Activated CD8-positive, alpha-beta memory T cell treated with anti-CD3 and anti-CD28 coated beads, Interleukin-2, amount 50 U/mL, for 48 hours (primary cell): ENCODE measurements at regions not wholly inside any gene's neighbourhood (a gene's known extent, or its start where the extent isn't known, plus 50 kb on each side); places are given as distances from the start of the nearest gene placed in this dataset.
"Not testable (repeated sequence)": the region's sequence is repeated elsewhere in the genome, so short reads cannot be mapped to it uniquely, and the experiment has no call there.

Experiments
- DNase-seq: peaks from one replicate; pipeline ENCODE4 v3.0.0-alpha.2; 2020

DNA sequence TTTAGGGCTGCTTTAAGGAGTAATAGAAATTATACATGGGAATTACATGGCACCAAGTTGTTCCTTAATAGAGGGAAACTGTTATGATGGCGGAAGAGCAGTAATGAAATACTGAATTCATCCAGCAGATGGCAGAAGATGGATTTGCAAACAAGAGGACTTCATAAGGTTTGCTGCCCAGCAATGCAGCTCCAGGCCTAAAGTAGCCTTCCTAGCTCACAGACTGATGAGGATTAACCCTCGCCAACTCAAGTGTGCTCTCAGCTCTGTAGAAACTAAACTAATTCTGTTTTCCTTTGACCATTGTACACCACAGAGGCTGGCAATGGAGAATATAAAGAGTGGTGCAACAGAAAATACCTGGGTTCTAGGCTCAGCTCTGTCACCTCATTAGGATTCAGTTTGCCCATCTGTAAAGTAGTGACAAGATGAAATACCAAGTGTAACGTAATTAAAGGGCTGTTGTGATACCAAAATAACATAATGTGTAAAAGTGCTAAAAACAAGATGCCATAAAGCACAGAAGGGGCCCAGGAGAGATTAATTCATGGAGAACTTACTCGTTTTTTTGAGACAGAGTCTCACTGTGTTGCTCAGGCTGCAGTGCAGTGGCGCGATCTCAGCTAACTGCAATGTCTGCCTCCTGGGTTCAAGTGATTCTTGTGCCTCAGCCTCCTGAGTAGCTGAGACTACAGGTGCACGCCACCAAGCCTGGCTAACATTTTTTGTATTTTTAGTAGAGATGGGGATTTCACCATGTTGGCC lies 102.4 kb upstream of the SERBP1 start:
- no peak for DNase-seq

DNA sequence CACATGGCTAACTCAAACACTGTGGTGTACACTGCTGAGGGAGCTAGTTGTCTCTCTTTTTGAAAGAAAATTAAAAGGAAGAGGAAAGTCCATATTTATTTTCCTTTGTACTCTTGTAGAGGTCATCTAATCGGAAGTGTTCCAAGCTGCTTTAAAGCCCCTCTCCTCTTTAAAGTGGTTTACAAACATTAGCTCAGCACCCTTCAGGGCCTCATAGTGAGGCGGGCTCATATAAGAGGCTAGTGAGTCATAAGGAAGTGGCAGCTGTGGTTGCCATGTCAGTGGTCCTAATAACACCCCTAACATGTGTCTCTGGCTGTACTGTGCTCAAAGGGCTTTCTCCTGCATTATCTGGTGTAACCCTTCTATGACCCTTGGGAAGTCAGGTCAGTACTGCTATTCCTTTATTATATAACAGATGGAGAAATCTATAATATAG lies 104.4 kb upstream of the SERBP1 start:
- no peak for DNase-seq

DNA sequence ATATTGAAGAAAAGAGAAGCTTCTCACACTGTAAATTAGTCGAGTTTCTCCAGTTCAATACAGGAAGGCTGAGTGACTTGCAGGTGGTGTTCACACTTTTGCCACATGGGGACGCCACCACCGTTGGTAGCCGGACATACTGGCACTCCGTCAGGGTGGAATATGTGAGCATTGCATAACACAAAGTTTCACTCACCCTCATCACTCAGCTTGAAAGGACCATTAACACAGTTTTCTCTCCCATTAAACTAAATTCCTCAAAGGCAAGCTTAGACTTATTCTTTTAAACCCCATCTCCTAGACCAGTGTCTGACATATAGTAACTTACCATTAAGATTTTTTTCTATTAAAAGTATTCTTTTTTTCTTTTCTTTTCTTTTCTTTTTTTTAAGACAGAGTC lies 105.3 kb upstream of the SERBP1 start:
- DNase-seq, result peak; percentile 70

DNA sequence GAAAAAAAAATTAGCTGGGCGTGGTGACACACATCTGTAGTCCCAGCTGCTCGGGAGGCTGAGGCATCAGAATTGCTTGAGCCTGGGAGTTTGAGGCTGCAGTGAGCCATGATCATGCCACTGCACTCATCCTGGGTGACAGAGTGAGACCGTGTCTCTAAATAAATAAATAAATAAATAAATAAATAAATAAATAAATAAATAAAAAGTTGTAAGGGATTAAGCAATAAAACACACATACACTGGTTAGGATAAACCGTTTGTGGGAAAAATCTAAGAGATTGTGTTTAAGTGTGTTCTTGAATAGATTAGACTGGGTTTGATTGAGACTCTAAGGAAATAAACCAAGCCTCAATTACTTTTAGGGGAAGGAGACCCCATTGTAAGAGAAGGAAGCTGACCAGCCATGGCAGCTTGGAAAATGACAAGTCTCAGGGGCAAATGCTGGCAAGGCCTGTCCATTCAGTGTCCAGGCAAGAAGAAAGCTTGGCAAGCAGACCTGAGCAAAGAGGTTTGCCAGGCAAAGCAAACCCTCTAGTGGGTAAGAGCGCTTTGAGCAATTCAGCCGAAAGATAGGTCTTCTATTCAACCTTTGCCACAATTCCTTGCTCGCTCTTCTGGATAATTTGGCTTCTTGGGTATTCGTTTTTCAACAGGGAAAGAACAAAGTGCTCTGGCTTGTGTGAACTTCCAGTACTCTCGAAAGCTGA lies 106.9 kb upstream of the SERBP1 start:
- no peak for DNase-seq

DNA sequence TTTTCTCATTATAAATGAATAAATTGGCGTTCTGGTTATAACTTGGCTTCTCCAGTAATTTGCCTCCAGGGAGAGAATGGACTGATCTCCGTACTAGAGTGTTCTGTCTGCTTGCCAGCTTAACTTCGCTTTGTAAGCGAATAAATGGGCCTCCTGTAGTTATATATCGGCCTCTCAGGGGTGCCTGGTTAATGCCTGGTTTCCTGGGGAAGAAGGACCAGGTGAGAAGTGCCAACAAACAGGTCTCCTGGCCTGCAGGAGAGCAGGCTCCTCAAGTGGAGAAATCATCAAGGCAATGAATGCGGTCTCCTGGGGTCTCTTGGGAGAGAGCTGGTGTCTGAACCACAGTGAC lies 107.4 kb upstream of the SERBP1 start:
- DNase-seq, result no peak

DNA sequence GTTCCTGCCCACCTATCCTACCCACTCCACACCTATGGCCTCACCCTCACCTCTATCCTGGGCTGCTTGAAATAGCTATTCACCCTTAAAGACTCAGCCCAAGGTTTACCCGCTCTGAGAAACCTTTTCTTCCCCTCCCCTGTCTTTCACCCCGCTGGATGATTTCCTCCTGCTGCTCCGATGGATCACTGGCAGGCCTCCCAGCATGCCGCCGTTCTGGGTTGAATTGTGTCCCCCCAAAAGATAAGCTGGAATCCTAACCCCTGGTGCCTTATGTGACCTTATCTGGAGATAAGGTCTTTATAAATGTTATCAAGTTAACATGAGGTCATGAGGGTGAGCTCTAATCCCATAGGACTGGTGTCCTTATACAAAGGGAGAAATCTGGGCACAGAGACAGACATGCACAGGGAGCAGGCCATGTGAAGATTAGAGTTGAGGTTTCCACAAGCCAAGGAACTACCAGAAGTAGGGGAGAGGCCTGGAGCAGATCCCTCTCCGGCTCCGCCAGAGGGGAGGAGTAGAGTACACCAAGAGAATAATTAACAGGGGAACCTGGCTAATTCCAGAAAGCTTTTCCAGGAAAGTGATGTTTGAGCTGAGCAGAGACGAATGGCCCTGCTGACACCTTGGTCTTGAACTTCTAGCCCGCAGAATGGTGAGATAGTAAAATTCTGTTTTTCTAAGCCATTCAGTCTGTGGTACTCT lies 110.0 kb upstream of the SERBP1 start:
- DNase-seq, result no peak

DNA sequence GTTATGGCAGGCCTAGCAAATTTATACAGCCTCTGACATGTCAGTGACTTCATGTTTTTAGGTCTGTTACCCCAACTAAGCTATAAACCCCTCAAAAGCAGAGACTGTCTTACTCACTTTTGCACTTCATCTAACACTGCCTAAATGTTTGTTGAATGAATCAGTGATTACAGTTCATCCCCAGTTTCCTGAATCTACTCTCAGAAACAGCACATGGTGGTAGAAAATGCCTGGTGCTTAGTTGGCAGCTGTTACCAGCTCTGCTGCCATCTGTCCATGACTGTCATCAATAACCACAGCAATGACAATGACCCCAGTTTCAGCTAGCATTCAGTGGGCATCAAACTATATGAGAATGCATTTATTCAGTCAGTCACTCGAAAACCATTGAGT lies 110.5 kb upstream of the SERBP1 start:
- no peak for DNase-seq

DNA sequence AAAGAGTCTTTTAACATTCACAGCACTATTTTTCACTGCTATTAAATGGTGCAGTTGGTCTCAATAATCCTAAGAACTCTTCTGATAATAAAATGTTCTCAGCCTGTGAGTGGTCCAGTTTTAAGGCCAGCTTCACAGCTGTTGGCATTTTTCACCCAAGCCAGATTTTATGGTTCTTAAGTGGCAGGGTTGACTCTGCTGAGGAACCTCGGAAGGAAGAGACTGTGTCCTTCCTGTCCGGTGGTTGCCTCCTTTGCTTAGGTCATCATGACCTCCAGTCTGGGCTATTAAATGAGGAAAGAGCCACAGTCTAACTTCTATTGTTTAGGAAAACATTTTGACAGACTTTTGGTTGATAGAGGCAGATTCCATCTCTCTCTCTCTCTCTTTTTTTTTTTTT lies 112.5 kb upstream of the SERBP1 start:
- no peak for DNase-seq

DNA sequence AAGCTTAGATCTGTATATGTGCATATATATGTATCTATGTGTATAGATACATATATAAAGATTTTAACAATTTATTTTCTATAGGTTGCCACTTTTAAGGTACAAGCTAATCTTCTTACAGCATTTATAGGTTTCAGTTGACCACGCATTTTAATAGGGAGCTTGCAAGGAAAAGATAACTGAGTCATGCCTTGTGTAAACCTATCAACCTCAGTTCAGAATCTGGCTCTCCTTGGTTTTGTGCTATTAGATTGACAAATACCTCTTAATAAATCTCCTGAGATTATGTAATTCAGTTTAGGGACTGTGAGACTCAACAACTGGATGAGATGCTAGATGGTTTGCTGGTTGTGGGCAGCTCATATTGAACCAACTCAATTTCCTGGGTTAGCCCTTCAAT lies 114.7 kb upstream of the SERBP1 start:
- no peak for DNase-seq

DNA sequence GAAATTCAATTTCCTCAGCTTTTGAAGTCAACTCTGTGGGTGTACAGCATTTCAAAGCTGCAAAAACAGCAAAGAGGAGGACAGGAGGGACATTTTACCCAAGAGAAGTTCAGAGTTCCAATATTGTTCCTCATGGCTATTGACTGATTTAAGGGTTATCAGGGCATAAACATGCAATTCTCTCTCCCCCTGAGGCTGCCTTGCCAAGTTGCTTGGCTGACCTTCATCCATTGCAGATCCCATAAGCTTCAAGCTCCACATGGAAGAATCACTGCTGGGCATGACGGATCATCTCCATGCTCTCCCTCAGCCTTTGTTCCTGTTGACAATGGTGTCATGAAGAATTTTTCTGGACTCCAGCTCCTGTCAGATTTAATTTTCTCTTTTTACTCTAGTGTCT lies 115.2 kb upstream of the SERBP1 start:
- DNase-seq, result no peak

DNA sequence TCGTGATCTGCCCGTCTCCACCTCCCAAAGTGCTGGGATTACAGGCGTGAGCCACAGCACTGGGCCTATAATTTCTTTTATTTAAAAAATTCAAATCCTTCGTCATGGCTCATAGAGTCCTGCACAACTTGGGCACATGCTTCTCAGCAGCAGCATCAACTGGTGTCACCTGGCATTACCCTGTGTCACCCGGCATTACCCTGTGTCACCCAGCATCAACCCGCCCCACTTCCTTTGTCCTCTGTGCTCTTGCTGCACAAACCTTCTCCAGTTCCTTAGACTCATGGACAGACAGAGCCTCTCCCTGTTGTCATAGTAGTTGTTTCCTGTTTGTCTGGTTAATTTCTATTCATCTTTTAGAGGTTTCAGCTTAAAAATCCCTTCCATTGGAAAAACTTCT lies 121.2 kb upstream of the SERBP1 start:
- no peak for DNase-seq

DNA sequence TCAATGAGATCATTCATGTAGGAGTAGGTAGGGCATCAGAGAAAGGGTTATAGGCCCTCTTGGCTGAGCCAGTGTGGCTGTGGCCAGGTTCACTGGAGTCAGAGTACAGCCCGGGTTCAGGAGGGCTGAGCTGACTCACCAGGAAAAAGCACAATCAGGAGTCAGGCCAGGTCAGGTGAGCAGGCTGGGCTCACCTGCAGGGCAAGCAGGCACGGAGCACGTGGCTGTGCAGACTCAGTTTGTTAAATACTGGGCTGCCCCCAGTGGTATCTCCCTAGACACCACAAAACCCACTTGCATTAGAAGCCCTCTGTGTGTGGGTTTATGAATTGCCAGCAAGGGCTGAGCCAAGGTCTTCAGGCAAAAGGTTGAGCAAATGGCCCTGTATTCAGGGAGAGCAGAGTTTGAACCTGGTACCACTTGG lies 122.1 kb upstream of the SERBP1 start:
- DNase-seq, result no peak

DNA sequence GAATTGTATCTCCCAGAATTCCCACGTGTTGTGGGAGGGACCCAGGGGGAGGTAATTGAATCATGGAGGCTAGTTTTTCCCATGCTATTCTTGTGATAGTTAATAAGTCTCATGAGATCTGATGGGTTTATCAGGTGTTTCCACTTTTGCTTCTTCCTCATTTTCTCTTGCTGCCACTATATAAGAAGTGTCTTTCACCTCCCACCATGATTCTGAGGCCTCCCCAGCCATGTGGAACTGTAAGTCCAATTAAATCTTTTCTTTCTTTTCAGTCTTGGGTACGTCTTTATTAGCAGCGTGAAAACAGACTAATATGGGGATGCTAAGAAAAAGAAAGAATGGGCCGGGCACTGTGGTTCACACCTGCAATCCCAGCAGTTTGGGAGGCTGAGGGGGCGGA lies 124.0 kb upstream of the SERBP1 start:
- not testable (repeated sequence) for DNase-seq

DNA sequence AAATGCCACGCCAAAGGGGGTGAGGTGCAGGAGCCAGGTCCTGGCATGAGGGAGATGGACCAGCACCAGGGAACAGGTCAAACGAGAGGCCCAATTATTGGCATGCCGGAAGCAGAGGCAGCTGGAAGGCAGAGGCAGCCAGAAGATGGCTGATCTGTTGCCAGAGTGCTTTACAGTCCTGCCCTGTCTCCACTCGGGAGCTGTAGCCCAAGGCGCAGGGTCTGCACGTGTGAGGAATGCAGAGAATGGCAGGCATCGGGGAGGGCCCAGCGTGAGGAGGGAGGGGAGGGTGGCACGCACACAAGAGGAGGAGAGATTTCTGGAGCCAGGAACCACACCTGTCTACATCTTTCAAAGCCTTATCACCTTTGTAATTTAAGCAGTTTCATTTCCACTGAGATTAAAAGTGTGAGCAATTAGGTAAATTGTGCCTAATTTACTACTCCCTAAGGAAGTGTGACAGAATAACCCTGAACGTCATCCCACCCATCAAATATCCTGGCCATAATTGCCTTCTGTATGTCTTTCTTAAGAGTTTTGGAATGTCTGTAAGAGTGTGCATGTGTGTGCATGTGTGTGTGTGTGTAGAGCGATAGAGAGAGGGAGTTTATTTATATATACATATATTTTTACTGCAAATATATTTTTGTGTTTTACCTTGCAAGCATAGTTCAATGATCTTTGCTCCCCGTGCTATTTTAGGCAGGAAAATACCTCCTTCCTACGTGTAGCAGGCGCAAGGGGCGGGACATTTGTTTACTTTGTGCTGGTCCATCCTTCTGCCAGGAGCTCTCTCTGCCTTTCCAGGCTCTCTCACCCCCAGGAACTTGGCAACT lies 125.5 kb upstream of the SERBP1 start:
- no peak for DNase-seq

DNA sequence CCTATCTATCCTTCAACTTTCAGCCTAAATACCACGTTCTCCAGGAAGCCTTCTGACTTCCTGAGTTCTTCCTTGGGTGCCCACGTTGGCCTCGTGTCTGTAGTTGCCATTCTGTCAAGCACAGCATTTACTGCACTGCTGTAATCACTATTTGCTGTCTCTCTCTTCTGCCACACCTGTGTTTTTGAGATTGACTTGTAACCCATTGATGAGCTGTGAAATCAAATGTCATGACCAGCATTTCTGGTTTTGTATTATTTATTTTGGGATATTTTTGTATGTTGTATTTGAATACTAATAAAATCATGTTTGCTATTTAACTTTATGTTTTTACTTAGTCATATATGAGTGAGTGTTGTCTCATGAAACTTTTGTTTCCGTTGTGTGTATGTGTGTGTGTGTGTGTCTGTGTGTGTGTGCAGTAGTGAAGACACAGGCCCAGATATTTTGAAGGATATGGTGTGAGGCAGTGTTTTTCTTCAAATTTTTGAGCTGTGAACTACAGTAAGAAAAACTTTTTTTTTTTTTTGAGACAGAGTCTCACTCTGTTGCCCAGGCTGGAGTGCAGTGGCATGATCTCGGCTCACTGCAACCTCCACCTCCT lies 126.2 kb upstream of the SERBP1 start:
- DNase-seq, result no peak

DNA sequence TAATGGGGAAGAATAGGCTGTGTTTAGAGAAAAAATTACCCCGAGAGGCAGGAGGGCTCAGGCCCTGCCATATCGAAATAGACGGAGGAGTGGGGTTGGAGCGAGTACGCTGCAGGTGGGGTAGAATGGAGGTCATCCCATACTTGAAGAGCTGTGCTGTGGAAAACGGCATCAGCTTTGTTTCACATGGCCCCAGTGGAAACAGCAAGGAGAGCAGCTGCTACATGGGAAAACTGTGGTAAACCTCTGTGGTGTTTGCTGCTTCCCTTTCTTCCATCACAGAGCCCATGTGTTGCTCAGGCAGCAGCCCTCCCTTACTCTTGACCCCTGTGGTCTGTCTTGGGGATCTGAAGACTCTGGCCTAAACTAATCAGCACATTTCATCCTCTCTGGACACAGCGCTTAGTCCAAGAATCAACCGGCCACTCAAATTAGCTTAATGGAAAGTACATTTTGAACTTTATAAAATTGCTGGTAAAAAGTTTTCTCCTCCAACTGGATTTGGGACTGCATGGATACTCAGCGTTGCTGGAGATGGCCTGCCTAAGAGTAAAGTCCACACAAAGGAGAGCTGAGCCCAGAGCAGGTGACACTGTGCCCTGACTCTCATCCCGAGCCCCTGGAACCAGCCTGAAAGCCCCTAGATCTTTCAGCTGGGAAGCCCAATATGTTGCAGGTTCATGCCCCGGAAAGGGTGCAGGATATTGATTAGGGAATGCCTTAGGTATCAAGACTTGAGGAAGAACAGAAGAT lies 127.1 kb upstream of the GADD45A start:
- no peak for DNase-seq

DNA sequence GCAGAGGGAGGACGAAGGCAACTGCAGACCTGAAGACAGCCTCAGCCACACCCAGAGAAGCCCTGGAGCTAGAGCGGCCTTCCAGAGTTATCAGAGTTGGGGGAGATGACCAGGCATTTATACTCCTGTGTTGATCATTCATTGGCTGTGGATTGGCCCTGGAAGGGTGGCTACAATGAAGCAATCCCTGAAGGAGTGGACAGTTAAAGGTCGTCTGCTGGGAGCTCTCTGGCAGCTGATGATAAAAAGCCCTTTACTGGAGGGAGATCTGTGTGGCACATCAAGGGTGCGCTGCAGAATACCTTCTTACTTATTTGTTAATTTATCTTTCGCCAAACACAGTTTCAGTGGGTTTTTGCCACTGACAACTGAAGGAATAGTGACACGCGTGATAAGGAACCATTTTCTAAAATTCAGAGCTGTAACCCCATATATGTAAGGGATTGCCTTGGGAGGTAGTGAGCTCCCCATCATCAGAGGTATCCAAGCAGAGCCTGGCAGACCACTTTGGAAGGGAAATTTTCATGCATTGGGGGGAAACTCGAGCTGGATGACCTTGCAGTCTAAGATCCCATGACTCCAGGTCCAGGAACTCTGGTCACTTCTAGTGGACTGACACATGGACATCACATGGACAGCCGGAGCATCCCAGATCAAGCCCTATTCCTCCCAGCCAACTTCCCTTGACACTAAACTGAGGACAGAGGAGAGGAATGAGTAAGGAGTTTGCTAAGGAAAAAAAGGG lies 126.4 kb upstream of the GADD45A start:
- no peak for DNase-seq

DNA sequence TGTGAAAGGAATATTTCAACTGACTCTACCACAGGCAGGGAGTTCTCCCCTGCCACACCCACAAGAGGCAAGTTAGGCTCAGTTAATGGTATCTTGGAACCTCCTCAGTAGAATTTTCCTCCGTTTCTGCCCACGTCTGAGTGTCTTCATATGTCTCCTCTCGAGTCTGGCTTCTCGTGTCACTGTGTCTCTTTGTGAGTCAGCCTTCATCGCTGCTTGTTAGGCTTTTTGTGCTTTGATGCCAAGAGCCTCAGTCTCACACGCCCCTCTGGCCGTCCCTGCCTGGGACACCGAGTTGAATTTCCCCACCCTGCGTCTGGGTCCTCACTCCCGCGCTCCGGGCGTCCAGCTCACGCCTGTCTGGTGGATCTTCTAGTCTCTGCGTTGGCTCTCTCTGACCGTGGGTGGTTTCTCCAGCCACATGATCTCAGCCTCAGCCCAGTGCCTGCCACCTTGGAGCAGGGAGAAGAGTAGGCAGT lies 125.7 kb upstream of the GADD45A start:
- DNase-seq, result no peak

DNA sequence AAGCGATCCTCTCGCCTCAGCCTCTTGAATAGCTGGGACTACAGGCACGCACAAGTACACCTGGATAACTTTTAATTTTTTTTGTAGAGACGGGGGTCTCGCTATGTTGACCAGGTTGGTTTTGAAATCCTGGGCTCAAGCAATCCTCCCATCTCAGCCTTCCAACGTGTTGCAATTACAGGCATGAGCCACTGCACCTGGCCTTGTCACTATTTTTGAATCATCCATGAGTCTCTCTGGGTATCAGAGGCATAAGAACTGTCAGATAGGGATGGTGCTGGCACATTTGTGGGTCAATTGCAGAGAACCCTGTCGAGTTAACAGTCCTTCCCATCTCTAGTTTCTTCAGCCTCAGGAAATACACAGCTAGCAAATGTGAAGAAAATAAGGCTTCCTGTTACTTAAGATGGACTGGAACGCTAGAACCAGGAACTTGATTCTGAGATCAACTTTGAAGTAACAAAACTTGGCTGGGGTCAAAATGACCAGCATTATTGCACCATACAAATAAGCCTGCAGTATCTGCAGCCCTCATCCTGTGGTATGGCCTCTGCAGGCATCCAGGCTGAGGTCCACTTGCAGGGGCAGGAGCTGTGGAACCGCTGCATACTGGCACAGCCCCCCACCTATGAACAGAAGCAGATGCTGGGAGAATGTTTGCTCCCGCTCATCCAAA lies 124.3 kb upstream of the GADD45A start:
- DNase-seq, result no peak

DNA sequence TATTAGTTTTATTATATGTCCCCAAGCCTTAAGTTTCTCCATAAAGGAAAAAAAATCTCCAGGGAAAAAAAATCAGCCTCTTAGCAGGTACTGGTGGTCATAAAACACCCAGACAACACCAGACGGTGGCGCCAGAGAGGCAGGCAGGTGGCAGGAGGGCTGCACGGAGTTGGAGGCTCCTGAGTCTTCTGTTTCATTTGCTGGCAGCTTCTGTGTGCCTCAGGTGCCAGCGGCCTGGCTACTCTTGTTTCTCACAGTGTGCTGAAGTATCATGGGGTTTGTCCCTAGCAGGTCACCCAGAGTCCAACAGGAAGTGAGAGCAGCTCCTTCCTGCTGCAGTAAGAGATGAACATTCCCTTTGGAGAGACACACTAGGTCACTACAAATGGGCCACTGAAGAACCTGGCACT lies 123.3 kb upstream of the GADD45A start:
- peak; percentile 94 for DNase-seq
